Neuron (in vitro differentiated cells): ENCODE measurements at regions not wholly inside any gene's neighbourhood (a gene's known extent, or its start where the extent isn't known, plus 50 kb on each side); places are given as distances from the start of the nearest gene placed in this dataset.

Experiments
- H2AFZ ChIP-seq: one replicate; pipeline ENCODE4 v1.6.1; 2013; ENCODE audit warnings: low read depth, mild to moderate bottlenecking, inconsistent platforms, low read length, moderate library complexity
- H3K27me3 ChIP-seq: one replicate; pipeline ENCODE4 v1.6.1; 2013; ENCODE audit warnings: low read length; ENCODE audit not compliant: insufficient read depth
- H3K36me3 ChIP-seq: one replicate; pipeline ENCODE4 v1.6.1; 2013; ENCODE audit warnings: low read length; ENCODE audit not compliant: insufficient read depth
- H3K4me1 ChIP-seq: one replicate; pipeline ENCODE4 v1.6.1; 2013; ENCODE audit warnings: low read length; ENCODE audit not compliant: insufficient read depth
- H3K4me3 ChIP-seq: 2 replicates; pipeline ENCODE4 v1.5.1; 2013; ENCODE audit warnings: mild to moderate bottlenecking, low read length, moderate library complexity
- H3K9me3 ChIP-seq: one replicate; pipeline ENCODE4 v1.6.1; 2013; ENCODE audit warnings: low read length

- H2AFZ ChIP-seq: no peak overlapping the region
- H3K9me3 ChIP-seq: no peaks in the 10 kb centered on the region
- H3K4me1 ChIP-seq: peaks cover 18% of the 10 kb centered on the region
- no peak overlapping the region for H3K4me3 ChIP-seq
- no peaks in the 10 kb centered on the region for H3K27me3 ChIP-seq
- no peaks in the 10 kb centered on the region for H3K36me3 ChIP-seq
Measured at GRCh38 chr5:125205601-125206225, 459.3 kb upstream of the ZNF608 start.

DNA sequence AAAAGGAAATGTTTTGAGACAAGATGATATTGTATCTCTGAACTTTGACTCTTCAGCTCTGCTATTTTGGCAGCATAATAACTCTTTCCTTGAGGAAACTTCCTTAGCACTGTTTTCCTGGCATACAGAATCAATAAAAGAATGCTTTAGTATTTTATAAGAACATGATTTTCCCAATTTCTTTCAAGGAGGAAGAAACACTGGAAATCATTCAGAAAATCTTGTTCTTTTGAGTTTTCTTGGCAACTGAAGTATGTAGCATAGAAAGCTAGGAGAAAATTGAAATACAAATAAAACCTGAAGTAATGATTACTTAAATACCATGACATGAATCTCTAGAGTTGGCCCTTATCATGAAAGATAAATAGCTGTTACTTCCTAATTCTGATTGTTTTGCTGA is 461.4 kb upstream of the ZNF608 start:
- no peaks in the 10 kb centered on the region for H3K9me3 ChIP-seq
- H3K36me3 ChIP-seq: no peaks in the 10 kb centered on the region
- no peak overlapping the region for H2AFZ ChIP-seq
- H3K4me1 ChIP-seq: peaks cover 5% of the 10 kb centered on the region
- H3K27me3 ChIP-seq: no peaks in the 10 kb centered on the region
- H3K4me3 ChIP-seq: no peak overlapping the region

- Histone ChIP-seq H3K27me3 (no peaks in the 10 kb centered on the region), H2AFZ (no peak overlapping the region), H3K4me3 (no peak overlapping the region)
Measured at GRCh38 chr5:125209650-125210049, 463.2 kb upstream of the ZNF608 start.

DNA sequence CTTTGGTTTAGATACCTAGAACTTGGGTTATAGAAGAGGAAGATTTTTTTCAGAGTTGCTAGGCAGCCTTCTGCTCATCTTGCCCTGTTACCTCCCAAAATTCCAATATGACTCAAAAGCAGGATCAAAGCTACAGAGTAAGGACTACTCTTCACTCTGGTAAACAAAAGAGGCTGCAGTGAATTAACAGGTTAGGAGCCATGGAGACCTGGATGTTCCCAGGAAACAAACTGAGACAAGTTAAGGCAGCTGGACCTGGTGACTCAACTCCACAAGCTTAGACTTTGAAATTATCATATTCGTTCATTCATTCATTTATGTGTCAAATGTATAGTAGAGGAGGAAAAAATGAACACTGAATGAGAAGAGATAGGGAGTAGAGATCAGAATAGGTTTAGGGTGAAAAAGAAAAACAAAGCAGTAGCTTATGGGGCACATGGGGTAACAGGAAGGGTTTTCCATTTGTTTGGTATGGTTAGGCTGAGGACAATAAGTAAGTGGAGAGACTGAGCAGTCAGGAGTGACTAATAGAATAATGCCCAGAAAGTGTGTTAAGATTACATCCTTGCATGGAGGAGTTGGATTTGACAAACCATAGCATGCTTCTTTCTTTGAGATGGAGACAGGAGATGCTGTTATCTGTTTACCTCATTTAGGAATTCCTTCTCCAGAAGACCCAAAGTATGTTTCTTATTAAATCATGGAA is 464.0 kb upstream of the ZNF608 start:
- H3K4me1 ChIP-seq: peaks cover 5% of the 10 kb centered on the region
- no peak overlapping the region for H2AFZ ChIP-seq
- no peak overlapping the region for H3K4me3 ChIP-seq
- no peaks in the 10 kb centered on the region for H3K36me3 ChIP-seq
- no peaks in the 10 kb centered on the region for H3K27me3 ChIP-seq
- no peaks in the 10 kb centered on the region for H3K9me3 ChIP-seq

More at GRCh38 chr5:125209650-125210049, 463.2 kb upstream of the ZNF608 start:
- peaks cover 5% of the 10 kb centered on the region for H3K4me1 ChIP-seq
- H3K9me3 ChIP-seq: no peaks in the 10 kb centered on the region
- H3K36me3 ChIP-seq: no peaks in the 10 kb centered on the region

DNA sequence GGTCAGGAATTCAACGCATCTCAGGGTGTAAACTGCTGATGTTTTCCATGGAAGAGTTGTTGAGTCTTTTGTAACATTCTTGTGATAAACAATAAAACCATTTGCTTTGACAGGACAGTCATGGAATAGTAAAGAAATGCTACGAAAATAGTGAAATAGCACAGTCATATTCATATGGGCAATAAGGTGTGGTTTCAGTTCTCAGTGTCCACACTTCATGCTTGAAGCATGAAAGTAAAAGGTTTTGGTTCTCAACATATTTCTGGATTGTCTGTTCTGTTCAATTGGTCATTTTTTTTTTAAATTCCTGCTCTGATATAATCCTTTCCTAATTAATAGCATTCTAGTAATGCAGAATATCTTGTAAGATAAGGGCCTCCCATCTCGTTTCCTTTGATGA is 467.6 kb upstream of the ZNF608 start:
- H3K9me3 ChIP-seq: no peaks in the 10 kb centered on the region
- H3K27me3 ChIP-seq: no peaks in the 10 kb centered on the region
- no peaks in the 10 kb centered on the region for H3K36me3 ChIP-seq
- H3K4me1 ChIP-seq: no peaks in the 10 kb centered on the region
- no peak overlapping the region for H2AFZ ChIP-seq
- no peak overlapping the region for H3K4me3 ChIP-seq

- H2AFZ ChIP-seq: no peak overlapping the region
- no peak overlapping the region for H3K4me3 ChIP-seq
- H3K4me1 ChIP-seq: no peaks in the 10 kb centered on the region
- H3K27me3 ChIP-seq: no peaks in the 10 kb centered on the region
- no peaks in the 10 kb centered on the region for H3K9me3 ChIP-seq
- no peaks in the 10 kb centered on the region for H3K36me3 ChIP-seq
Measured at GRCh38 chr5:125215593-125215992, 469.2 kb upstream of the ZNF608 start.

DNA sequence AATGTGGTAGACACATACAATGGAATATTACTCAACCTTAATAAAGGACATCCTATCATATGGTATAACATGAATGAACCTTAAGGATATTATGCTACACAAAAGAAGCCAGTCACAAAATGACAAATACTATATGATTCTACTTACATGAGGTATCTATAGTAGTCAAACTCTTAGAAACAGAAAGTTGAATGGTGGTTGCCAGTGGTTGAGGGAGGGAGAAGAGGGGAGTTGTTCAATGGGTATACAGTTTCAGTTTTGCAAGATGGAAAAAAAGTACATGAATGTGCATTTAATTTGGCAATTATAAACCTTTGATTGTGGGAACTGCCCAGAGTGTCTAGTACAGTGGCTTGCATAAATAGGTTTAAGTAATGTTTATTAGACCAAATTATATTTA is 473.3 kb upstream of the ZNF608 start:
- H2AFZ ChIP-seq: no peak overlapping the region
- H3K9me3 ChIP-seq: no peaks in the 10 kb centered on the region
- H3K27me3 ChIP-seq: no peaks in the 10 kb centered on the region

DNA sequence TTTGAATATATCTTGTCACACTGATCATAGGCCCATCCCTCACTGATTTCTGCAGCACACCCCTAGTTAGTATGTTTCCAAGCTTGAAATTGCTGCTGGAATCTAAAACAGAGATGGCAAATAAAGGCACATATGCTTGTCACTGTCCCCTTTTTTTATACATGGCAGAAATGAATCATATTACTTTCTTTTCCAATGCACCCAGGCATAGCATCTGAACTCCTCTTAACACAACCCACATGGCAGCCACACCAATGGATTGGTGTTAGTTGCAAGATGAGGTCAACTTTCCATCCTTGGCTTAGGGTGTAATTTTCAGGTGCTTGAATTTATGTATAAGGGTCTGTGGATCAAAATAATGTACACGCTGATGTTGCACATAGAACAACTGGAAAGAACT is 473.8 kb upstream of the ZNF608 start:
- no peaks in the 10 kb centered on the region for H3K9me3 ChIP-seq
- no peak overlapping the region for H2AFZ ChIP-seq
- no peak overlapping the region for H3K4me3 ChIP-seq
- no peaks in the 10 kb centered on the region for H3K27me3 ChIP-seq
- H3K4me1 ChIP-seq: peaks cover 15% of the 10 kb centered on the region
- H3K36me3 ChIP-seq: no peaks in the 10 kb centered on the region

More for the DNA sequence above, 473.3 kb upstream of the ZNF608 start:
- Histone ChIP-seq H3K4me3 (no peak overlapping the region), H3K4me1 (peaks cover 15% of the 10 kb centered on the region), H3K36me3 (no peaks in the 10 kb centered on the region)

DNA sequence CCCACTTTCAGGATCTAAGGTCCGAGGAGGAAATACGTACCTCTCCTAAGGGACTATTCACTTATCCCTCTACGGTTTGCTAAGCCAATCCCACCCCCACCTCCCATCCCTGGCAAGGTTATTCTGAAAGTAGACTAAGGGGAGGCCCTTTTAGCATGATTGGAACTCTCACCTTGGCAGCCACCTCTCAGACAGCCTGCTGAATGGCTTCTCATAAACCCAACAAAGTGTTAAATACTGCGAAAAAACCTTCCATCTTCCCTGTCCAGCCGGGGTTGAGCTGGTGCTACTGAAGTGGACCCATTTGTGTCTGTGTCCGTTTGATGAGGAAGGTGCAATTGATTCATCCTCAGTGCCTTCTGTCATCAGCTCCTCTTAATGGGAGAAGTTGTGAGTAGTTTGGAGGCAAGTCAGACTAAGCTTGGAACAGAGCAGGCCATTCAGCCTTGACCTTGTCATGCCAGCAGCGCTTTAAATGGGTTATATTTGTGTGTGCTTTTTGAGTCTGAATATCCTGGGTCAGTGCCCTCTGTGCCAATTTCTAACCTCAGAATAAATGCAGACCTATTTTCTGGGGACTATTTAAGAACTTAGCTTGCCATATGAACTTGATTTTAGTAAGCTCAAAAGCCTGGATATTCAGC is 476.3 kb upstream of the ZNF608 start:
- no peak overlapping the region for H2AFZ ChIP-seq
- H3K4me3 ChIP-seq: no peak overlapping the region
- no peaks in the 10 kb centered on the region for H3K36me3 ChIP-seq
- no peaks in the 10 kb centered on the region for H3K27me3 ChIP-seq
- H3K4me1 ChIP-seq: peaks cover 15% of the 10 kb centered on the region
- no peaks in the 10 kb centered on the region for H3K9me3 ChIP-seq

GRCh38 chr5:125225424-125225823 is 479.0 kb upstream of the ZNF608 start:
- H3K27me3 ChIP-seq: no peaks in the 10 kb centered on the region
- H3K36me3 ChIP-seq: no peaks in the 10 kb centered on the region
- no peaks in the 10 kb centered on the region for H3K9me3 ChIP-seq
- H2AFZ ChIP-seq: no peak overlapping the region
- H3K4me3 ChIP-seq: no peak overlapping the region
- peaks cover 21% of the 10 kb centered on the region for H3K4me1 ChIP-seq

DNA sequence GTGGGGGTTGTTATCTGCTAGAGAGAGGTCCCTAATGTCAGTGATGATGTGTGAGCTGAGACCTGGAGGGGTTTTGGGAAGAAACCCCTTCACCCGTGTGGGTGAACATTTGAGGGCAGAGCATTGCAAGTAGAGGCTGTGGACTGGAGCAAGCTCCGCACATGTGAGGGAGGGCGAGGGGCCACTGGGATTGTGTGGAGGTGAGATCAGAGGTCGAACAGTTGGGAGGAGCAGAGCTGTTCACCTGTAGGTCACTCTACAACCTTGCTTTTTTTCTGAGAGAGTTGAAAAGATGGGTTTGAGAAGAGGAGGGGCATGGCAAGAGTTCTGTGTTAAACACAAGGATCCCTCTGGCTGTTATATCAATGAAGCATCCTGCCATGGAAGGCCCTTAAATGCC is 480.4 kb upstream of the ZNF608 start:
- Histone ChIP-seq H3K27me3 (no peaks in the 10 kb centered on the region), H3K4me1 (peaks cover 20% of the 10 kb centered on the region), H2AFZ (no peak overlapping the region), H3K36me3 (no peaks in the 10 kb centered on the region), H3K9me3 (no peaks in the 10 kb centered on the region), H3K4me3 (no peak overlapping the region)

DNA sequence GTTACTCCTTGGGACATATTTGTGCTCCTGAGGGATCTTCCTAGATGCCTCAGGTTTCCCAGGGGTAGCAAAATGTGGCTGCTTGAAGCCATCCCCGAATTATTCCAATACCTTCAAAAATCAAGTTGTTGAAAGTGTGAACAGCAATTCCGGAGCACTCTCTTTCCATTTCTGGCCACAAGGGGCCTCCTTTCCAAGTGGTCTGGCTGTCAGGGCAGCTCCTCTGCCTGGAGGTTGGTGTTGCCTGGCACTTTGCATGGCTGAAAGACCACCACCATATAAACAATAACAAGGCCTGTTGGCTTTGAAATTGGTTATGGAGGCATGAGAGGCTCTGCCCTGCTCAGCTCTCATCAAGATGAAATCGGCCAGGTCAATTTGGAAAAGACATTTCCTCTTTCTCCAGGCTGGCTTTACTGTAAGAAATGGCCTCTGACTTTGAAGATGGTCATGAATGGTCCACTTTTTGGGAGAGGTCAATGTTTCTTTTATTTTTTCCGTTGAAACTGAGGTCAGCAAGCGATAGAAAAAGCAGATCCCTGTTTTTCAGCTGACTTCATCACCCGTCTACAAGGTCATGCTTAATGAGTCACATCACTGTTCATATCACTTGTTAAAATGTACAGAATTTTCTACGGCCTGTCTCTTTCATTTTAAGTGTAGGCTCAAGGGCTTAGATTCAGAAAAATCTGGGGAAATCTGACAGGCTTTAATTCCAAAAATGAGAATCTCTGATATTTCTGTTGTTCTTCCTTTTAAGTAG is 481.1 kb upstream of the ZNF608 start:
- peaks cover 13% of the 10 kb centered on the region for H3K4me1 ChIP-seq
- no peaks in the 10 kb centered on the region for H3K9me3 ChIP-seq
- H3K27me3 ChIP-seq: no peaks in the 10 kb centered on the region
- no peak overlapping the region for H3K4me3 ChIP-seq
- H3K36me3 ChIP-seq: no peaks in the 10 kb centered on the region
- no peak overlapping the region for H2AFZ ChIP-seq
